GM12874 (cell line): ENCODE measurements at regions not wholly inside any gene's neighbourhood (a gene's known extent, or its start where the extent isn't known, plus 50 kb on each side); places are given as distances from the start of the nearest gene placed in this dataset.
A peak's percentile ranks its signal among the peaks of the same experiment; 100 is the strongest.

Experiments
- TF ChIP-seq, protein P1 (sequence below): IDR thresholded peaks from 2 replicates; pipeline ENCODE4 v1.5.1; 2011; ENCODE audit warnings: low read depth, mild to moderate bottlenecking, control low read depth, low read length, moderate library complexity; ENCODE audit not compliant: insufficient read depth

DNA sequence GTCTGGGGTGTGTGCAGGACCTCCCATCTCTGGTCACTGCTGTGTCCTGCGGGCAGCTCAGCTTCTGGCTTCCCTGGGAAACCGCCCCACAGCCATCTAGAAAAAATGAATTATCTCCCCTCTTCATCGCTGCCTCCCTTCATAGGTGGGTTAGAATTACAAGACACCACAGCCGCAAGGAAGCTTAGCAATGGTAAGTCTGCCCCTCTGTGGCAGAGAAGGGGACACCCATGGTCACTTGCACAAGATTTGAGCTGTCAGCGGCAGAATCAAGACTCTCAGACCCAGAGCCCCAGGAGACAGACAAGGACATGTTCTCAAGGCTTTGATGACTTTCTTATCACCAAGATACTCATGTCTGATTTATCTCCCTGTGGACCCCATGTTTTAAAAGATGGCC lies 110.8 kb upstream of the PABPC3 start:
- TF ChIP-seq, protein P1, sequence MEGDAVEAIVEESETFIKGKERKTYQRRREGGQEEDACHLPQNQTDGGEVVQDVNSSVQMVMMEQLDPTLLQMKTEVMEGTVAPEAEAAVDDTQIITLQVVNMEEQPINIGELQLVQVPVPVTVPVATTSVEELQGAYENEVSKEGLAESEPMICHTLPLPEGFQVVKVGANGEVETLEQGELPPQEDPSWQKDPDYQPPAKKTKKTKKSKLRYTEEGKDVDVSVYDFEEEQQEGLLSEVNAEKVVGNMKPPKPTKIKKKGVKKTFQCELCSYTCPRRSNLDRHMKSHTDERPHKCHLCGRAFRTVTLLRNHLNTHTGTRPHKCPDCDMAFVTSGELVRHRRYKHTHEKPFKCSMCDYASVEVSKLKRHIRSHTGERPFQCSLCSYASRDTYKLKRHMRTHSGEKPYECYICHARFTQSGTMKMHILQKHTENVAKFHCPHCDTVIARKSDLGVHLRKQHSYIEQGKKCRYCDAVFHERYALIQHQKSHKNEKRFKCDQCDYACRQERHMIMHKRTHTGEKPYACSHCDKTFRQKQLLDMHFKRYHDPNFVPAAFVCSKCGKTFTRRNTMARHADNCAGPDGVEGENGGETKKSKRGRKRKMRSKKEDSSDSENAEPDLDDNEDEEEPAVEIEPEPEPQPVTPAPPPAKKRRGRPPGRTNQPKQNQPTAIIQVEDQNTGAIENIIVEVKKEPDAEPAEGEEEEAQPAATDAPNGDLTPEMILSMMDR, result 0 out of 2 replicates have a peak, but pooled peaks have one; percentile 7

DNA sequence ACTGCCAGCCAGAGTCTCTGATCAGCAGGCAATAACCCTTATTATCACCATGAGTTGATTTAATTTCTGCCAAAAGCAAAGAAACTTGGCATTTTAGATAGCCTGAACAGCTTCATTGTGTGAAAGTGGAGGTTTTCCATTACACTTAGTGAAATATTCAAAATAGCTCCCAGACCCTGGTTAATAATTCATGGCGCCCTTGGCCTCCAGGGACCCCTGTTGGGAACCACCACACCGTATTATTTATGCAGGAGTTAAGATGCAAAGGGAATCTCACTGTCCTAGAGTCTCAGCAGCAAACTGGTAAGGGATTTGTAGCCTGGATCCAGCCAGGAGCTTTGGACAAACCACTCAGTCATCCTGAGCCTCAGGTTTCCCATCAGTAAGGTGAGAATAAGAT lies 110.0 kb upstream of the PABPC3 start:
- TF ChIP-seq, protein P1, result no peak

DNA sequence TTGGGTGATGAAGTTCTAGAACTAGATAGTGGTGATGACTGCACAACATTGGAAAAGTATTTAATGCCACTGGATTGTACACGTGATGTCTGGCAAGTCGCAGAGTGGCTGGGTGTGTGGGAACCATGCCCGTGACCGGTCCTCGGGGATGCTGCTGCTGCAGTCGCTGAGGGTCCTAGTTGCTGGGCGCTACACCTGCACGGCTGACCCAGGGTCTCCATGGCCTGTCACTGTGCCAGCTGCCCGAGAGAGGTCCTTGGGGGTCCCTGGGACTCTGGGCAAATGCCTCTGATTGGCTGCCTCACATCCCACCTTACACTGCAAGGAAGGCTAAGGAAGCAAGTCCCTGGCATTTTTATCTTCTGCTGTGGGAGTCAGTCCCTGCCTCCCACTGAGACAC lies 109.1 kb upstream of the PABPC3 start:
- TF ChIP-seq, protein P1, result no peak

DNA sequence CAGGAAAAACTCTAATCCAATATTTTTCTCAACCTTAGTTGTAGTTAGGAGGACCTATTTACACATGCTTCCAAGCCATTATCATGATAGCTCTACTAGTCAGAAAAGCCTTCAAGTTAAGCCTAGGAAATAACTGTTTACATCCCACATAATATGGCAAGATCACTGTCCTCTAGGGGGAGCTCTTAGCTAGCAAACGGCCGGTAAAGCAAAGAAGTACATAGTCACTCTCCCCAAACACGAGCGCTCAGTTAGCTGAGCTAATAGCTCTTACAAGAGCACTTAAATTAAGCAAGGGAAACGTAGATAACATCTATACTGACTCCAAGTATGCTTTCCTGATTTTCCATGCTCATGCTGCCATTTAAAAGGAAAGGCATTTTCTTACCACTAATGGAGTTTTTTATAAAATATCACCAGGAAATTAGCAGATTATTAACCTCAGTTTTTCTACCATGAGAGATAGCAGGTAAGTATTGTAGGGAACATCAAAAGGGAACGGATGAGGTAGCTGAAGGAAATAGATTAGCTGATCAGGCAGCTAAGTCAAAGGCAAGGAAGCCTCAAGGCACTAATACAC lies 100.6 kb upstream of the PABPC3 start:
- TF ChIP-seq, protein P1, result peak; percentile 79

DNA sequence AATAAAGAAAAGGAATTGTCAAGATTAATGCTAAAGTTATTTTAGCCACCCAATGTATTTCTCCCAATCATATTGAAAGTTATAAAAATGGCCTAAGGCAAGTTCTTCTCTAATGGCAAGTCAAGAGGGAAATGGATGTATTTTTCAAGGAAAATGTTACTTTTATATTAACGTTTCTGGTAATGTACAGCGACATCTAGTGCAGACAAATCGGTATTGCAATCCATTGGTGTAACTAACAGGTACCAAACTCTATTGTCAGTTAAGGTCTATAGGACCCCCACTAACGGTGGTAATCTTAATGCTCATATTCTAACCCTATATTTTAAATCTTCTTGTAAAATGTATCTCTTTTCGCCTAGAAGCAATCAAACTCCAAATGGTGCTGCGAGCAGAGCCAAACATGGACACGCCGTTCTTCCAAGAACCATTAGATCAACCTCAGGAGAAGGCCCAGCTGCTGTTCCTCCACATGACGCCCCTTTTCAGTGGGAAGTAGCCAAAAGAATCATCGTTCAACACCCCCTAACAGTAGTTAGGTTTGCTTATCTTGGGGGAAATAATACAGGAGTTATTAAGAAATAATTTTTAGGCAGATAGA lies 98.5 kb upstream of the PABPC3 start:
- TF ChIP-seq, protein P1, result peak; percentile 49; the same call in 1 of the 2 replicates

DNA sequence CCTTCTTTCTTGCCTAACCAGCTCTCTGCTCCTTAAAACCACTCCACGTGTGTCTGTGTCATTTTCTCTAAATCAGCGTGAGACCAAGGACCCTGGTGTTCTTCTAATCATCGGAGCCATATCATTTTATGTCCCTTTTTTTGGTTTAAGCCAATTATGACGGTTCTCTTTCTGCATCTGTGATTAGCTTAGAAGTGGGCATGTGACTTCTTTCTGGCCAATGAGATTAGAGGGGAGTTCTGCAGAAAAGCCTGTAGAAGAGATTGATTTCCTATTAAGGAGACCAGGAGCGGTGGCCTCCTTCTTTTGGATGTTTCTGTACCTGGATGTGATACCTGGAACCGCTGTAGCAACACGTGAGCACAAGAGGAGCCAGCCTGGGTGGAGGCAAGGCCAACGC lies 97.5 kb upstream of the PABPC3 start:
- TF ChIP-seq, protein P1, result no peak

DNA sequence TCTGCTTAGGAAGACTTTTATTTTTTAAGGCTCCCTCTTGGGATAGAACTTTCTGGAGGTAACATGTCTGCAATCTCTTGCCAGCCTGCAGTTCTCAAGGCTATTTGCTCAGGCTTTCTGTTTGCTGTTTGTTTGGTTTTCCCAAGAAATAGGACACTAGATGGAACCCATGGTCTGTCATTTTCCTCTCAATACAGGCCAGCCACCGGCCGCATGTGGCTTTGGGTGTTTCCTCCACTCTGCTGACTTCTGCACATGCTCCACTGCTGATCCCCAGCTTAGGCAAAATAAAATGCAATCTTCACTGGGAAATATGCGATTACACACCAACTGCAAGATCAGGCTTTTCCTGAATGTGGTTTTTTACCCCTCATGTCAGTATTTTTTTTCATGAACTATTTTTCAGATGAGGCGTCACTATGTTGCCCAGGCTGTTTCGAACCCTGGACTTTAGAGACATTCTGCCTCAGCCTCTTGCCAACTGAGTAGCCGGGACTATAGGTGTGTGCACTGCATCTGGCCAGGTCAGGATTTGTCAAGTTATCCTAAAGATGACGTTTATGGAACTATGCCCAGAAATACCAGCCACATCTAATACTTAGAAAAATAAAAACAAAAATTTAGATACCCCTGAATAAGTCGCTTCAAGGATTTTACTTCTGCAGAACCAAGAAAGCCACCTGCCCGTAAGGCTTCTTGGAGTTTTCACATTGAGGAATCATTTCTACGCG lies 94.3 kb upstream of the PABPC3 start:
- TF ChIP-seq, protein P1, result no peak
